ENCODE measurements at regions not wholly inside any gene's neighbourhood (a gene's known extent, or its start where the extent isn't known, plus 50 kb on each side); places are given as distances from the start of the nearest gene placed in this dataset.

DNA sequence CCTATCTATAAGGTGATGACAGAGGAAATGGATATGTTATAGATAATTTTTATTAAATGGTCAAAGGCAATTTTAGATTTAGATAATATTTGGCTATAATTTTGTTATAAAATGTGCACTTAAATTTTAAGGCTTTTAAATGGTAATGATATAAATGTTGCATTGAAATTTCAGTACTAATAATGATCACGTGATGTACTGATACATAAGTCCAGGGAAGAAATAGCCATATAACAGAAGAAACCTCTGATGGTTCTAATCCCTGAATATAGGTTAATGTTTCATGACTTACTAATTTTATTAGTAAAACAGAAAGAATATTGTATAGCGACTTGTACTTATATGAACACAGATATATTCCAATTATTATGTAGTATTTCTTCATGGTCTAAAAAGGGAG, 211.9 kb downstream of the SOCS6 start:
- TF ChIP-seq, protein P1, sequence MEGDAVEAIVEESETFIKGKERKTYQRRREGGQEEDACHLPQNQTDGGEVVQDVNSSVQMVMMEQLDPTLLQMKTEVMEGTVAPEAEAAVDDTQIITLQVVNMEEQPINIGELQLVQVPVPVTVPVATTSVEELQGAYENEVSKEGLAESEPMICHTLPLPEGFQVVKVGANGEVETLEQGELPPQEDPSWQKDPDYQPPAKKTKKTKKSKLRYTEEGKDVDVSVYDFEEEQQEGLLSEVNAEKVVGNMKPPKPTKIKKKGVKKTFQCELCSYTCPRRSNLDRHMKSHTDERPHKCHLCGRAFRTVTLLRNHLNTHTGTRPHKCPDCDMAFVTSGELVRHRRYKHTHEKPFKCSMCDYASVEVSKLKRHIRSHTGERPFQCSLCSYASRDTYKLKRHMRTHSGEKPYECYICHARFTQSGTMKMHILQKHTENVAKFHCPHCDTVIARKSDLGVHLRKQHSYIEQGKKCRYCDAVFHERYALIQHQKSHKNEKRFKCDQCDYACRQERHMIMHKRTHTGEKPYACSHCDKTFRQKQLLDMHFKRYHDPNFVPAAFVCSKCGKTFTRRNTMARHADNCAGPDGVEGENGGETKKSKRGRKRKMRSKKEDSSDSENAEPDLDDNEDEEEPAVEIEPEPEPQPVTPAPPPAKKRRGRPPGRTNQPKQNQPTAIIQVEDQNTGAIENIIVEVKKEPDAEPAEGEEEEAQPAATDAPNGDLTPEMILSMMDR (IDR thresholded peaks at IDR 0.05; ENCODE audit: poor library complexity, severe bottlenecking), result no peak
- DNase-seq (ENCODE audit: low spot score) (no peak), ATAC-seq (ENCODE audit: low read depth) (no peak)
- no peaks in the 10 kb centered on the region for H3K36me3 ChIP-seq (ENCODE audit: low read depth)
- no peaks in the 10 kb centered on the region for H3K9me3 ChIP-seq (ENCODE audit: severe bottlenecking)
- no peak overlapping the region for H3K4me3 ChIP-seq (ENCODE audit: severe bottlenecking)
- H3K27me3 ChIP-seq (ENCODE audit: insufficient read depth, poor library complexity, severe bottlenecking), result peaks cover 53% of the 10 kb centered on the region
- H3K4me1 ChIP-seq (ENCODE audit: insufficient read depth, poor library complexity, severe bottlenecking), result no peaks in the 10 kb centered on the region
- H3K27ac ChIP-seq (ENCODE audit: poor library complexity, severe bottlenecking), result no peak overlapping the region

DNA sequence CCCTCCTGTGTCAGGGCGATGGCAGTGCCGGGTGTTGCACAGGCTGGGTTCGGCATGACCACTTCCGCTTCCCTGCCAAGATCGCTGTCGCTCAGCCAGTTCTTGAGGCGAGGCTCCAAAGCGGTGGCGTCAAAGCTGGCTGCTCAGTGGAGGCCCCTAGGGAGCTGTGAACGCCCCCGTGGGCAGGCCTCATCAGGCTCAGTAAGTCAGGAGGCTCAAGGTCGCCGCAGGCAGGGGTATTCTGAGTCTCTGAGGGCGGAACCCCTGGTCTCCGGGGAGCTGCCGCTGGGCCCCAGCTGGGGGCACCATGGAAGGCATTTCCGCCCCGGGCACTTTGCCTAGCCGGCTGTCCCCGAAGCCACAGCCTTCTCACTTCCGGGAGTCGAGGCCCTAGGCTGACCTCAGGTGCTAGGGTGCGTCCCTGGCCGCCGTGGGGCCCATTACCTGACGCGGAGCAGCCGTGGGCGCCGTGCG, 210.4 kb downstream of the SOCS6 start:
- no peak for DNase-seq (ENCODE audit: low spot score)
- no peaks in the 10 kb centered on the region for H3K9me3 ChIP-seq (ENCODE audit: severe bottlenecking)
- H3K4me3 ChIP-seq (ENCODE audit: severe bottlenecking), result no peak overlapping the region
- TF ChIP-seq, protein P1 (IDR thresholded peaks at IDR 0.05; ENCODE audit: poor library complexity, severe bottlenecking), result no peak
- H3K27ac ChIP-seq (ENCODE audit: poor library complexity, severe bottlenecking), result no peak overlapping the region
- no peaks in the 10 kb centered on the region for H3K36me3 ChIP-seq (ENCODE audit: low read depth)
- no peaks in the 10 kb centered on the region for H3K4me1 ChIP-seq (ENCODE audit: insufficient read depth, poor library complexity, severe bottlenecking)
- no peak for ATAC-seq (ENCODE audit: low read depth)
- H3K27me3 ChIP-seq (ENCODE audit: insufficient read depth, poor library complexity, severe bottlenecking), result peaks cover 47% of the 10 kb centered on the region

DNA sequence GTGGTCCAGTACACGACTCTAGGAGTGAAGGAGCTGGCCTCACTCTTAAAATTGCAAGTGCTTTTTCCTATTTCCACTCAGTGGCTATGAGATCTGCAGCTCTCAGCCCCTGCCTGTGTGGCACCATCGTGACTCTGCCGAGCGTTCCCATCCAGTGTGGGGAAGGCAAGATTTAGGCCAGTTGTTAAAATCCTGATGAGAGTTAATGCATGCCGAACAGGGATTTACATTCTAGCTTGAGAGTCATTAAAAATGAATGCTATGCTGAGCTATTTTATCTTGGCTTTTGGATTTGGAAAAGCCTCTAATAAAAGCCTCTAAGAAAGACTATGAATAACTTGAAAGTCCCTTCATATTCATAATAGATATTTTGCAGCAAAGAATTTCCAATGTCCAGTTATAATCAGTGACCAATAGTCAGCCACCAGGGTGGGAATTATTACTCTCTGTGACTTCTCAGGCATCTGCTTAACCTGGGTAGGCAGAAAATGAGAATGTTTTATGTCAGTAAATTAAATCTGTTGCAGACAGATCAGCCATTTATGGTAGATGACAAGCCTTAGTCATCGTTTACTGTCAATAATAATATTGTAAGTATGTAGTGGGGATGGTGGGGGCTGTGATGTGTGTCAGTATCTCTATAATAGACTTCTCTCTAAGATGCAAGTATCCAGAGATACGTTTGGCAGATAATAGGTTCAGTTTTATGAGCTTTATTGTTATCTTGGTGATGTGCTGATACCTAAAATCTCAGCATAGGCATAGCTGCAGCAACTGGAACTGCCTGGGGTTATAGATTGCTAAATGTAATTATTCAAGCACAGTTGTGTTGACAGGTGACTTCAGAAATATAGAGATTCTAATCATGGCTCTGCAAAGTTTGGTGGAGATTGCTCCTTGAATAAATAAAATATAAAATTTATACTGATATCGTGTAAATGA, 207.8 kb downstream of the SOCS6 start:
- no peak for ATAC-seq (ENCODE audit: low read depth)
- no peak for DNase-seq (ENCODE audit: low spot score)
- no peak overlapping the region for H3K4me3 ChIP-seq (ENCODE audit: severe bottlenecking)
- no peaks in the 10 kb centered on the region for H3K36me3 ChIP-seq (ENCODE audit: low read depth)
- no peak overlapping the region for H3K27ac ChIP-seq (ENCODE audit: poor library complexity, severe bottlenecking)
- H3K9me3 ChIP-seq (ENCODE audit: severe bottlenecking), result no peaks in the 10 kb centered on the region
- peaks cover 22% of the 10 kb centered on the region for H3K27me3 ChIP-seq (ENCODE audit: insufficient read depth, poor library complexity, severe bottlenecking)
- TF ChIP-seq, protein P1 (IDR thresholded peaks at IDR 0.05; ENCODE audit: poor library complexity, severe bottlenecking), result no peak
- H3K4me1 ChIP-seq (ENCODE audit: insufficient read depth, poor library complexity, severe bottlenecking), result no peaks in the 10 kb centered on the region

DNA sequence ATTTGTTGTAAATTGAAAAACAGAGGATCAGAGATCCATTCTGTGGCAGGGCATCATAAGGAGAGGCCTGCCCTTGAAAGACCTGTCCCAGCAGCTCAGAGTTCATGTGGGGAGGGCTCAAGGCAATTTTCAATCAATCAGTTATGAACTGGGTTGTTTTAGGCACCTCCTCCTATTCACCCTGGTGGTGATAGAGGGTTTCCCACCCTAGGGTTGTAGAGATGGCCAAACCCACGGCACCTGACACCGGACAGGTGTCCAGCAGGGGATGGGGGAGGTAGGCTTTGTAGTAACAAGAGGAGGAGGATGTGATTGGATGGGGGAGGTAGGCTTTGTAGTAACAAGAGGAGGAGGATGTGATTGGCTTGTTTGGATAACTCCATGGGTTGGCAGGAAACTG, 205.7 kb downstream of the SOCS6 start:
- TF ChIP-seq, protein P1 (IDR thresholded peaks at IDR 0.05; ENCODE audit: poor library complexity, severe bottlenecking), result no peak
- H3K36me3 ChIP-seq (ENCODE audit: low read depth), result no peaks in the 10 kb centered on the region
- no peaks in the 10 kb centered on the region for H3K4me1 ChIP-seq (ENCODE audit: insufficient read depth, poor library complexity, severe bottlenecking)
- H3K27me3 ChIP-seq (ENCODE audit: insufficient read depth, poor library complexity, severe bottlenecking), result peaks cover 8% of the 10 kb centered on the region
- H3K27ac ChIP-seq (ENCODE audit: poor library complexity, severe bottlenecking), result no peak overlapping the region
- no peak overlapping the region for H3K4me3 ChIP-seq (ENCODE audit: severe bottlenecking)
- no peaks in the 10 kb centered on the region for H3K9me3 ChIP-seq (ENCODE audit: severe bottlenecking)
- no peak for DNase-seq (ENCODE audit: low spot score)
- ATAC-seq (ENCODE audit: low read depth), result no peak

DNA sequence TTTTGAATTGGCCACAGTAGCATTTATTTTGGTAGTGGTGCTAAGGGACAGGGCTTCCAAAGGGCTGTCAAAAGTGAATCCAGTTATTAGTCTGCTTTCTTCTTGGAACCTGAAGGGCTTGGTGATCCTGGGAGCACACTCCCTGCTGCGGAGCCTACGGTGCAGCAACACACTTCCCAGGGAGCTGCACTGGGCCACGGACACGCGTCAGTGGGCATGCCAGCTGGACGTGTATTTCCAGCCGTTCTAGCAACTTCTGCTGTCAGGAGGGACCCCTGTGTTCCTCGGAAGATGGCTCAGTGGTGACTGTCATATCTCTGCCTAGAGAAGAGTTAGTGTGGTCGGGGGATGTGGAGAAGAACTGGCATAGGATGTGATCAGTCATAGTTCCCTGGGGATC, 204.6 kb downstream of the SOCS6 start:
- Histone ChIP-seq H3K36me3 (ENCODE audit: low read depth) (no peaks in the 10 kb centered on the region), H3K9me3 (ENCODE audit: severe bottlenecking) (no peaks in the 10 kb centered on the region), H3K27me3 (ENCODE audit: insufficient read depth, poor library complexity, severe bottlenecking) (peaks cover 8% of the 10 kb centered on the region), H3K4me3 (ENCODE audit: severe bottlenecking) (no peak overlapping the region), H3K4me1 (ENCODE audit: insufficient read depth, poor library complexity, severe bottlenecking) (no peaks in the 10 kb centered on the region), H3K27ac (ENCODE audit: poor library complexity, severe bottlenecking) (no peak overlapping the region)
- DNase-seq (ENCODE audit: low spot score), result no peak
- no peak for ATAC-seq (ENCODE audit: low read depth)
- TF ChIP-seq, protein P1 (IDR thresholded peaks at IDR 0.05; ENCODE audit: poor library complexity, severe bottlenecking), result no peak
